Heart left ventricle (tissue), 16 donors: ENCODE measurements at regions not wholly inside any gene's neighbourhood (a gene's known extent, or its start where the extent isn't known, plus 50 kb on each side); places are given as distances from the start of the nearest gene placed in this dataset.

Experiments used
- ATAC-seq, 4 donors: fragments of 200-7000 bp; cut with Tn5 transposase; one replicate each; pipeline ENCODE4 v1.9.1; 2020 to 2022; ENCODE audit warnings: moderate library complexity in 4 of 4, mild to moderate bottlenecking in 3 of 4, moderate number of reproducible peaks in 1 of 4
- DNase-seq, 5 donors: peaks; one replicate each; pipeline ENCODE4 v3.0.0-alpha.2; 2020
- H3K27ac ChIP-seq, 12 donors: fragments of 200-600 bp; sonication (generic) in 4 of 12; one replicate each; pipeline versions ENCODE4 v1.5.0 to v1.8.0; 2016 to 2022; ENCODE audit warnings: mild to moderate bottlenecking in 2 of 12
- H3K27me3 ChIP-seq, 9 donors: fragments of 200-600 bp; sonication (generic) in 2 of 9; one replicate each; pipeline versions ENCODE4 v1.5.1 to v1.8.0; 2016 to 2022; ENCODE audit warnings: mild to moderate bottlenecking in 3 of 9
- H3K36me3 ChIP-seq, 9 donors: fragments of 200-600 bp; sonication (generic) in 2 of 9; one replicate each; pipeline versions ENCODE4 v1.5.0 to v1.8.0; 2018 to 2022; ENCODE audit warnings: mild to moderate bottlenecking in 2 of 9
- H3K4me1 ChIP-seq, 12 donors: fragments of 200-600 bp; sonication (generic) in 4 of 12; one replicate each; pipeline versions ENCODE4 v1.5.0 to v1.8.0; 2016 to 2022; ENCODE audit warnings: mild to moderate bottlenecking in 3 of 12
- H3K4me3 ChIP-seq, 12 donors: fragments of 200-600 bp; sonication (generic) in 4 of 12; one replicate each; pipeline versions ENCODE4 v1.5.0 to v1.8.0; 2017 to 2022; ENCODE audit warnings: mild to moderate bottlenecking in 9 of 12, moderate library complexity in 4 of 12
- H3K9me3 ChIP-seq, 12 donors: fragments of 200-600 bp; sonication (generic) in 4 of 12; one replicate each; pipeline versions ENCODE4 v1.5.0 to v1.8.0; 2016 to 2022; ENCODE audit warnings: mild to moderate bottlenecking in 1 of 12
- POLR2A ChIP-seq, 2 donors: fragments of 450-650 bp; IDR thresholded peaks; one replicate each; pipeline ENCODE4 v1.6.1; 2017; ENCODE audit warnings: antibody characterized with exemption in 2 of 2, mild to moderate bottlenecking in 2 of 2, moderate library complexity in 2 of 2
- WGBS, 4 donors: extraction: QIAGEN DNeasy Blood & Tissue Kit in 2 of 4; methylation state at CpG; one replicate each; pipeline versions ENCODE4 v1.1.5 to v1.1.7; 2013 to 2018; 5-methylcytosine and 5-hydroxymethylcytosine counted together
- intact Hi-C, 10 donors: fragments of 100-400 bp; cut with DNase I; formaldehyde crosslinking; loops; one replicate each; pipeline versions ENCODE4 v1.11.1 to v1.14.2; 2022
- TF ChIP-seq, protein P1 (sequence below), 12 donors: fragments of 200-600 bp; sonication (generic) in 4 of 12; IDR thresholded peaks; one replicate each; pipeline versions ENCODE4 v1.5.0 to v1.8.0; 2018 to 2022; ENCODE audit warnings: antibody characterized with exemption in 12 of 12, mild to moderate bottlenecking in 5 of 12
- donor health status: ischemic (EF 13 %, LVEDD 7.1; RV severe dilation, severe dysfunction).
- donor health status: healthy with polysubstance abuse.
- donor health status: DM: no; HTN: yes; CAD: no.
- donor health status: DM: no; HTN: no; CAD: no.
- donor health status: ischemic (EF 25% LVEDD 6.9; RV normal size, moderate dysfunction).
- donor health status: ischemic (EF 25% LVEDD 5.7; RV mildly dilated, moderate dysfunction).
- donor health status: healthy.
- donor health status: DM: yes; HTN: yes; CAD: no.
- donor health status: ischemic (EF 35%, LVEDD 5.7; RV mildly dilated, moderate dysfunction).
- donor health status: nonischemic (EF 11% LVEDD 7.7; RV severe dilation, severe dysfunction).
- donor health status: DM: yes; HTN: yes; CAD: no.
- donor health status: PGD.
- donor health status: ischemic (EF 29% LVEDD 5.4; RV normal size, mild dysfunction).
- donor health status: nonischemic (EF 23%, LVEDD 6.1; RV moderate dilation, normal function).

DNA sequence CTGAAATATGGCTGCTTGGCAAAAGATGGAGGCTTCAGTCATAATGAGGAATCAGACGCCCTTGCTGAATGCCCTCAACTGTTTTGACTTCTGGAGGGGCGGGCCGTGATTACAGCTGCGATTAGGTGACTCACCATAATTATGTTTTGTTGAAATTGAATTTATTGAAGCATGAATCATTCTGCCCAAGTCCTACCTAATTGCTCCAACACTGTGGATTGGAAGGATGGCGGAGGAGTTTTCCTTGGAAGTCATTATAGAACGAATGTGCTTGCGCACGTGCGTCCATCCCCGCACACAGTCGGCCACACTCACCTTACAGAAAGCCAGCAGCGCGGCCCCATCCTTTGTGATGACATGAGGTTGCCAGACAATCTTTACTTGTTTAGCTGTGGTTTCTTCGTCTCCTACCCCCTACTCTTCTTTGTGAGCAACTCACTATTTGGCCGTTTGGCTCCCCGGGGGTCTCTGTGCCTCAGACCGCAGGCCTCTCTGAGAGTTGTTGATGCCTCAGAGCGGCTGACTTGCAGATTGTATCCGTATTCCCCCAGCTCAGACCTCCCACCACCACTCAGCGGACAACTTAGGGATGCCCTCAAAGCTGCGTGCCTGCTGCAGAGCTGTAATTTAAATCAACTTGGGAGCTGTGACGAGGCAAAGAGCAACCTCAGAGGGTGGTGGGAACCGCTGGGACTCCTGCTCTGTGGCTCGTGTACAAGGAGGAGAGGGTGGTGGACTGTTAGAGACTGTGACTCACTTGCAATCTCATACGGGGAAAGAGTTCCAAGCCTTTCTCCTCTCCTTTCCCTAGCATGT is 513.4 kb downstream of the TNS1 start:
- ATAC-seq (no peak), DNase-seq (no peak)
- no peaks in the 10 kb centered on the region for H3K36me3 ChIP-seq
- H3K9me3 ChIP-seq, result peaks cover 0 to 4% (median 0%) of the 10 kb centered on the region in 12 donors
- no peak overlapping the region for H3K4me3 ChIP-seq
- no peak for TF ChIP-seq POLR2A (IDR thresholded peaks at IDR 0.05)
- TF ChIP-seq, protein P1, sequence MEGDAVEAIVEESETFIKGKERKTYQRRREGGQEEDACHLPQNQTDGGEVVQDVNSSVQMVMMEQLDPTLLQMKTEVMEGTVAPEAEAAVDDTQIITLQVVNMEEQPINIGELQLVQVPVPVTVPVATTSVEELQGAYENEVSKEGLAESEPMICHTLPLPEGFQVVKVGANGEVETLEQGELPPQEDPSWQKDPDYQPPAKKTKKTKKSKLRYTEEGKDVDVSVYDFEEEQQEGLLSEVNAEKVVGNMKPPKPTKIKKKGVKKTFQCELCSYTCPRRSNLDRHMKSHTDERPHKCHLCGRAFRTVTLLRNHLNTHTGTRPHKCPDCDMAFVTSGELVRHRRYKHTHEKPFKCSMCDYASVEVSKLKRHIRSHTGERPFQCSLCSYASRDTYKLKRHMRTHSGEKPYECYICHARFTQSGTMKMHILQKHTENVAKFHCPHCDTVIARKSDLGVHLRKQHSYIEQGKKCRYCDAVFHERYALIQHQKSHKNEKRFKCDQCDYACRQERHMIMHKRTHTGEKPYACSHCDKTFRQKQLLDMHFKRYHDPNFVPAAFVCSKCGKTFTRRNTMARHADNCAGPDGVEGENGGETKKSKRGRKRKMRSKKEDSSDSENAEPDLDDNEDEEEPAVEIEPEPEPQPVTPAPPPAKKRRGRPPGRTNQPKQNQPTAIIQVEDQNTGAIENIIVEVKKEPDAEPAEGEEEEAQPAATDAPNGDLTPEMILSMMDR (IDR thresholded peaks at IDR 0.05), result no peak
- peaks cover 0 to 4% (median 0%) of the 10 kb centered on the region in 12 donors for H3K4me1 ChIP-seq
- 86 to 89% (median 87%) methylated on average over 25 of the region's 25 CpGs for WGBS, 4 donors
- intact Hi-C loops, result loop anchor here in 1 of 10 donors (2.0 kb wide), 1 partner anchor 45 kb away; no protein-coding TSS in a partner anchor
- H3K27ac ChIP-seq, result no peak overlapping the region
- no peaks in the 10 kb centered on the region for H3K27me3 ChIP-seq

DNA sequence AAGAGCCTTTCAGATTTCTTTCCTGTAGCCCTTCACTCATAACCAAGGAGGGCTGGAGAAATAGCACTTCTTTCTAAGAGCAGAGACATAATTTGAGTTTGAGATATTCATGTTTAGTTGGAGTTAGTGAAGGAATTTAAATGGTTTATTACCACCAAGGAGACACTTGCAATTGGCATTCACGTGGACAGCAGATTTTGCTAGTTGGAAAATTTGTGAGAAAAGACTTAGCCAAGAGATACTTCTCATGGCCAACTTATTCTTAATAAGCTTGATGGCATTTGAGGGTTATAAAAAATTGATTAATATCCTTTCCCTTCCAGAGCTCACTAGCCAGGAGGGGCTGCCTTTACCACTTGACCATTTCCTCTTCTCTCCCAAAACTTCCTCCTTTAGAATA is 518.7 kb downstream of the TNS1 start:
- no peak overlapping the region for H3K27ac ChIP-seq
- TF ChIP-seq, protein P1 (IDR thresholded peaks at IDR 0.05), result no peak
- TF ChIP-seq POLR2A (IDR thresholded peaks at IDR 0.05), result no peak
- intact Hi-C loops, result no loop called here
- WGBS, 4 donors, result 84 to 100% (median 95%) methylated on average over 1 of the region's 1 CpG
- no peaks in the 10 kb centered on the region for H3K27me3 ChIP-seq
- ATAC-seq (no peak), DNase-seq (no peak)
- no peaks in the 10 kb centered on the region for H3K9me3 ChIP-seq
- no peak overlapping the region for H3K4me3 ChIP-seq
- H3K4me1 ChIP-seq, result peaks cover 0 to under 1% (median 0%) of the 10 kb centered on the region in 12 donors
- H3K36me3 ChIP-seq, result no peaks in the 10 kb centered on the region

DNA sequence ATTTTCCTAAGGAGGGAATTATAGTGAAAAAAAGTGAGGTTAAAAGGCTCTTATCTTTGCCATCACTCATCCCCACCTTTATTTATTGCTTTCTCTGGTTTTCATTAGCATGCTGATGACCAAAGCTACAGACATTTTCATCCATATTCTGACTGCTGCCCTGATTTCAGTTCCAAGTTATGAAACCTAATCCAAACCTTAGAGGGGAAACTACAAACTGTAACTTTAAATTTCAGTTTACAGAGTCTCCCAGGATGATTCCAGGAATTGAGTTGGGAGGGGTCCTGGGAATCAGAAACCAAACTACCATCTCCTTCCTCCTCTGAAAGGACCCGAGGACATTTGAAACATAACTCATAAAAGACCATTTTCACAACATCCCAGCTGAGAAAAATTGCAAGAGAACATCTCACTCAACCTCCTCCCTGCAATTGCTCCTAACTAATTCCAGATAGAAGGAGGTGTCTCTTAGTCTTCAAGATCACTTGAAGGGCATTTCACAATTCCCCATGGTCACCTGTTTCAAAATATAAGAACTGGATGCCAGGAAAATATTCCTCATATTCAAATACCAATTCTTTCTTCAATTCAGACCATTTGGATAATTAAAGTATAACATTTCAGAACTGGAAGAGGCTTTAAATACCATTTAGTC is 520.6 kb downstream of the TNS1 start:
- 52 to 71% (median 60%) methylated on average over 1 of the region's 1 CpG for WGBS, 4 donors
- Histone ChIP-seq H3K36me3 (no peaks in the 10 kb centered on the region), H3K27me3 (no peaks in the 10 kb centered on the region), H3K4me3 (no peak overlapping the region), H3K9me3 (no peaks in the 10 kb centered on the region), H3K27ac (no peak overlapping the region), H3K4me1 (peaks cover 0 to 8% (median 0%) of the 10 kb centered on the region in 12 donors)
- ATAC-seq, result no peak
- no peak for DNase-seq
- intact Hi-C loops, result no loop called here
- TF ChIP-seq, protein P1 (IDR thresholded peaks at IDR 0.05), result no peak
- no peak for TF ChIP-seq POLR2A (IDR thresholded peaks at IDR 0.05)

DNA sequence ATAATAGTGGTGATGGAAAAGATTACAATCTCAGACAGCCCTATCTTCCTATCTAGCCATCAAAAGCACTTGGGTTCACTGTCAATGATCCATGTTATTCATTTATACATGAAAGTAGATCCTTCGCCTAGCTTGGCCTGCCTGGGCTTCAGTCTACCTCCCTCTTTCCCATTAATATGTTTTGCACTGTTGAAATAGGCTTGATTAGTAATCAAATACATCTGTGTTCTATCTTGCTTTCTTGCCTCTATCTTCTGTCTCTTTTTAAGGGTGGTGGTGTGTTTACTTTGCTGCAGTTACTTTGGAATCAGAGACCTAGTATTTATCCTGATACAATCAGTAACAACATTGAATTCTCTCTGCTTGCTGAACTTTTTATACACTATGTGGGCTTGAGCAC is 521.2 kb downstream of the TNS1 start:
- intact Hi-C loops, result no loop called here
- H3K9me3 ChIP-seq, result no peaks in the 10 kb centered on the region
- 96 to 98% (median 96%) methylated on average over 1 of the region's 1 CpG for WGBS, 4 donors
- no peak for ATAC-seq
- no peak for DNase-seq
- no peak overlapping the region for H3K27ac ChIP-seq
- H3K27me3 ChIP-seq, result no peaks in the 10 kb centered on the region
- TF ChIP-seq, protein P1 (IDR thresholded peaks at IDR 0.05), result no peak
- no peak for TF ChIP-seq POLR2A (IDR thresholded peaks at IDR 0.05)
- H3K4me3 ChIP-seq, result no peak overlapping the region
- no peaks in the 10 kb centered on the region for H3K36me3 ChIP-seq
- peaks cover 0 to 8% (median 0%) of the 10 kb centered on the region in 12 donors for H3K4me1 ChIP-seq
